OCI-LY7 (cell line): ENCODE measurements at regions not wholly inside any gene's neighbourhood (a gene's known extent, or its start where the extent isn't known, plus 50 kb on each side); places are given as distances from the start of the nearest gene placed in this dataset.

ENCODE experiments used
- BruUV-seq: library from RNA; stranded (reverse); fragments of 400-500 nt; replicated peaks from 2 replicates; lab custom pipeline; 2021; lab: Mats Ljungman, UMichigan
- CTCF ChIA-PET: fragments of 300-600 bp; sonication (Branson Sonifier 250); formaldehyde crosslinking; loops from one replicate; lab custom pipeline; 2022; ENCODE audit warnings: antibody characterized with exemption; ENCODE audit not compliant: unreplicated experiment; lab: Charles Lee
- POLR2A ChIA-PET: fragments of 300-600 bp; sonication (Branson Sonifier 250); formaldehyde crosslinking; loops from one replicate; lab custom pipeline; 2022; ENCODE audit warnings: antibody characterized with exemption; lab: Charles Lee
- DNase-seq: peaks from one replicate; pipeline ENCODE4 v3.0.0-alpha.2; 2015; ENCODE audit warnings: low spot score
- H2AFZ ChIP-seq: fragments of 200-600 bp; sonication (generic), shearing (Covaris generic); 2 replicates; pipeline ENCODE4 v1.6.1; 2014; ENCODE audit warnings: mild to moderate bottlenecking, antibody characterized with exemption, low read length, moderate library complexity
- H3K27ac ChIP-seq: fragments of 200-600 bp; sonication (generic); 2 replicates; pipeline ENCODE4 v1.5.1; 2014; ENCODE audit warnings: mixed run types, low read depth, mild to moderate bottlenecking, moderate library complexity, low read length, inconsistent platforms; ENCODE audit not compliant: poor library complexity, severe bottlenecking
- H3K36me3 ChIP-seq: fragments of 200-600 bp; sonication (generic); 2 replicates; pipeline ENCODE4 v1.6.1; 2014; ENCODE audit warnings: mild to moderate bottlenecking, antibody characterized with exemption, low read length, moderate library complexity, mixed read lengths; ENCODE audit not compliant: insufficient read depth
- H3K4me1 ChIP-seq: fragments of 200-600 bp; sonication (generic); 2 replicates; pipeline ENCODE4 v1.5.1; 2014; ENCODE audit warnings: mild to moderate bottlenecking, low read length; ENCODE audit not compliant: insufficient read depth, poor library complexity, severe bottlenecking
- H3K4me2 ChIP-seq: fragments of 200-600 bp; sonication (generic); 2 replicates; pipeline ENCODE4 v1.6.1; 2014; ENCODE audit warnings: mild to moderate bottlenecking, low read length
- H3K4me3 ChIP-seq: fragments of 200-600 bp; sonication (generic); 2 replicates; pipeline ENCODE4 v1.5.1; 2014; ENCODE audit warnings: mild to moderate bottlenecking, low read depth, low read length; ENCODE audit not compliant: poor library complexity, severe bottlenecking
- H3K79me2 ChIP-seq: fragments of 200-600 bp; sonication (generic); 2 replicates; pipeline ENCODE4 v1.6.1; 2016; ENCODE audit warnings: low read depth, mild to moderate bottlenecking, low read length, moderate library complexity, mixed read lengths; ENCODE audit not compliant: insufficient read depth
- H3K9me2 ChIP-seq: fragments of 200-600 bp; sonication (generic); 2 replicates; pipeline ENCODE4 v1.6.1; 2016; ENCODE audit warnings: mild to moderate bottlenecking, low read length, mixed read lengths; ENCODE audit not compliant: insufficient read depth
- H3K9me3 ChIP-seq: fragments of 200-600 bp; sonication (generic); 2 replicates; pipeline ENCODE4 v1.6.1; 2014; ENCODE audit warnings: mild to moderate bottlenecking, mixed run types, low read length, mixed read lengths
- H4K20me1 ChIP-seq: fragments of 200-600 bp; sonication (generic); 2 replicates; pipeline ENCODE4 v1.6.1; 2014; ENCODE audit warnings: mild to moderate bottlenecking, antibody characterized with exemption, low read length, moderate library complexity, mixed read lengths; ENCODE audit not compliant: insufficient read depth
- EZH2phosphoT487 ChIP-seq: fragments of 200-600 bp; sonication (generic); IDR thresholded peaks from 2 replicates; pipeline ENCODE4 v1.6.1; 2018; ENCODE audit warnings: low read depth, borderline replicate concordance, mild to moderate bottlenecking, mixed run types, antibody characterized with exemption, low read length, moderate library complexity, mixed read lengths
- intact Hi-C: fragments of 100-400 bp; cut with micrococcal nuclease; formaldehyde crosslinking; loops from one replicate; pipeline ENCODE4 v1.10.0; 2022; ENCODE audit not compliant: unreplicated experiment
- TF ChIP-seq, protein P1 (sequence below): fragments of 200-600 bp; sonication (generic); conservative IDR thresholded peaks from 2 replicates; pipeline ENCODE4 v1.5.1; 2014; ENCODE audit warnings: mild to moderate bottlenecking, antibody characterized with exemption, low read length, moderate library complexity, mixed read lengths

DNA sequence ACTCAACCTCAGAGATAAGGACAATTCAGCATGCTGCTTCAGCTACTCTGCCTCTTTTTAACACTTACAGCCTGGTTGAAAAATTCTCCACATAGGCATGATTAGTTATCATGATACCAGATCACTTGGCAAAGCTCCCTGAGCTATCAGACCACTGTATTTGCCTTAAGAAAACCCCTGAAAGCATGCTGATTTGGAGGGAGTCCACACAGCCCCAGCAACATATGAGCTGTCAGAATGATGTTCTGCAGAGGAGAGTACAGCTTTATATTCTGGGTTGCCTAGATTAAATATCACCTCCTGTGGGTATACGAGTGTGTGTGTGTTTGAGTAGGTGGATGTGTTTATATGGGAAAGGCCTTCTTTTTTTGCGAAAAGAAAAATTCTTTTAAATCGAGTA is 170.2 kb upstream of the CHRM2 start:
- Histone ChIP-seq H2AFZ (no peak overlapping the region), H3K9me3 (no peaks in the 10 kb centered on the region), H3K4me1 (no peaks in the 10 kb centered on the region), H3K4me3 (no peak overlapping the region), H3K9me2 (no peaks in the 10 kb centered on the region), H3K36me3 (no peaks in the 10 kb centered on the region), H3K79me2 (no peaks in the 10 kb centered on the region), H4K20me1 (no peaks in the 10 kb centered on the region), H3K4me2 (no peak overlapping the region), H3K27ac (no peak overlapping the region)
- intact Hi-C loops: no loop called here
- TF ChIP-seq, protein P1, sequence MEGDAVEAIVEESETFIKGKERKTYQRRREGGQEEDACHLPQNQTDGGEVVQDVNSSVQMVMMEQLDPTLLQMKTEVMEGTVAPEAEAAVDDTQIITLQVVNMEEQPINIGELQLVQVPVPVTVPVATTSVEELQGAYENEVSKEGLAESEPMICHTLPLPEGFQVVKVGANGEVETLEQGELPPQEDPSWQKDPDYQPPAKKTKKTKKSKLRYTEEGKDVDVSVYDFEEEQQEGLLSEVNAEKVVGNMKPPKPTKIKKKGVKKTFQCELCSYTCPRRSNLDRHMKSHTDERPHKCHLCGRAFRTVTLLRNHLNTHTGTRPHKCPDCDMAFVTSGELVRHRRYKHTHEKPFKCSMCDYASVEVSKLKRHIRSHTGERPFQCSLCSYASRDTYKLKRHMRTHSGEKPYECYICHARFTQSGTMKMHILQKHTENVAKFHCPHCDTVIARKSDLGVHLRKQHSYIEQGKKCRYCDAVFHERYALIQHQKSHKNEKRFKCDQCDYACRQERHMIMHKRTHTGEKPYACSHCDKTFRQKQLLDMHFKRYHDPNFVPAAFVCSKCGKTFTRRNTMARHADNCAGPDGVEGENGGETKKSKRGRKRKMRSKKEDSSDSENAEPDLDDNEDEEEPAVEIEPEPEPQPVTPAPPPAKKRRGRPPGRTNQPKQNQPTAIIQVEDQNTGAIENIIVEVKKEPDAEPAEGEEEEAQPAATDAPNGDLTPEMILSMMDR: no peak
- TF ChIP-seq EZH2phosphoT487: no peak
- ChIA-PET CTCF (no interaction called here), POLR2A (interaction anchor here (0.7 kb wide), 1 partner anchor 251 kb away, joined by 3 read pairs; no protein-coding TSS in a partner anchor)
- BruUV-seq: no TSS peak
- no peak for DNase-seq

DNA sequence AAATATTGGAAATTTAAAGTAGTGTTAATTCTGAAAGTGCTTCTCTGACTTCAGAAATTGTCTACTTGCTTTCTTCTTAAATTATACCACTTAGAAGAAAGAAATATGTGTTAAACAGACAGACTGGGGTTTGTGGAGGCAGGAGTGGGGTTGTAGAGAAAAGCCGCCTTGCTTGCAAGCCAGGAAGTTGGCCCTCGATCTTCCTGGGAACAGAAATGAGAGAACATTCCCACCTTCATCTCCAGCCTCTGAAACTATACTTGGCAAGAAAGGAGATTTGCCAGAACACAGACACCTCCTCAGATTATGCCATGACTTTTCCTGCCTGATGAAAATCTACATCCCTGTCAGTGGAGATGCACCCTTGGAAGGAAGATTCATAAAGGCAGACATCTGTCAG is 171.2 kb upstream of the CHRM2 start:
- H4K20me1 ChIP-seq: no peaks in the 10 kb centered on the region
- no peak overlapping the region for H2AFZ ChIP-seq
- intact Hi-C loops: no loop called here
- H3K79me2 ChIP-seq: no peaks in the 10 kb centered on the region
- no peaks in the 10 kb centered on the region for H3K36me3 ChIP-seq
- H3K4me2 ChIP-seq: no peak overlapping the region
- H3K9me3 ChIP-seq: no peaks in the 10 kb centered on the region
- no peaks in the 10 kb centered on the region for H3K4me1 ChIP-seq
- BruUV-seq: no TSS peak
- H3K27ac ChIP-seq: no peak overlapping the region
- no peak overlapping the region for H3K4me3 ChIP-seq
- ChIA-PET POLR2A (no interaction called here), CTCF (no interaction called here)
- no peaks in the 10 kb centered on the region for H3K9me2 ChIP-seq
- no peak for DNase-seq
- TF ChIP-seq, protein P1: no peak
- no peak for TF ChIP-seq EZH2phosphoT487

DNA sequence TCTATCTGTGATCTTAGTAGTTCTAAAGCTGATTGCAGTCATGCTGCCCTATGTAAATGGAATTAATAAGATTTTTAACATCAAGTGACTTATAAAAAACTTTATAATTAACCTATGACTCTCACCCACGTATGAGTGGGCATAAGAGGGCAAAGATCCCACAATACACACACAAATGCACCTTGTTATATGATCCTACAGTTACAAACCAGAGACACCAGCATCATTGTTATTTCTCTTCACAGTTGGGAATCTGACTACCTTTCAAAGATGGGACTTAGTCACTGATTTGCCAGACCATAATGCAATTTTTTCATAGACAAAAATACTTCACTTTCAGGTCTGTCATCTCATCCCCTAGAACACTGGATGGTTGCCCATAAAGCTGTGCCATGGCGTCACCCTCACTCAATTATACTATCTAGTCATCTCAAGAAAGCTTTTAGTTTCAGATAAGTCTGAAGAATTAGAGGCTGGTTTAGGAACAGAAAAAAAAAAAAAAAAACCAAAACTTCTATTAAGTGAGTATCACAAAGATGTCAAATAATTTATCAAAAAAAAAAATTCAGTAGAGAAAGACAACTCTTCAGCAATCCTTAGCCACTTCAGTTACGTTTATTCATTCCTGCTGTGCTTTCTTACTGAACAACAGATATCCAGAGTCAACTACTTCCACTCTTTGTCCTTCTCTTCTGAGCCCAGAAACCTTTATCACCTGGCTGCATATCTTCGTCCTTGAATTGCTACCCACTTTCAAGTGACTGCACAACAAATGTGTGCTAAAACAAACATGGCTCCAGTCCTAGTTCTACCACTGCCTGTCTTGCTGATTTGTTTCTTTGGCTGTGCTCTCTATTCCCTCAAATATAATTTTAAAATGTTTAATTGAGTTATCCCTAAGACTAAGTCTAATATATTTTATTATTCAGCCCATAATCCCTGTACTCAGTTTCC is 175.0 kb upstream of the CHRM2 start:
- no peaks in the 10 kb centered on the region for H3K4me1 ChIP-seq
- no peak overlapping the region for H3K4me2 ChIP-seq
- no peaks in the 10 kb centered on the region for H3K79me2 ChIP-seq
- BruUV-seq: no TSS peak
- ChIA-PET POLR2A (interaction anchor here (0.6 to 1.0 kb wide), 2 partner anchors 11 to 48 kb away, joined by 3 to 4 read pairs; no protein-coding TSS in a partner anchor), CTCF (no interaction called here)
- DNase-seq: no peak
- TF ChIP-seq EZH2phosphoT487: no peak
- TF ChIP-seq, protein P1: no peak
- intact Hi-C loops: no loop called here
- no peaks in the 10 kb centered on the region for H3K9me3 ChIP-seq
- H3K36me3 ChIP-seq: no peaks in the 10 kb centered on the region
- no peak overlapping the region for H3K4me3 ChIP-seq
- H2AFZ ChIP-seq: peak overlapping the region; percentile 34; the same call in 1 of the 2 replicates
- no peak overlapping the region for H3K27ac ChIP-seq
- no peaks in the 10 kb centered on the region for H4K20me1 ChIP-seq
- H3K9me2 ChIP-seq: no peaks in the 10 kb centered on the region
